ENCODE measurements at regions not wholly inside any gene's neighbourhood (a gene's known extent, or its start where the extent isn't known, plus 50 kb on each side); places are given as distances from the start of the nearest gene placed in this dataset.
"Not testable (repeated sequence)": the region's sequence is repeated elsewhere in the genome, so short reads cannot be mapped to it uniquely, and the experiment has no call there.

- H3K27ac ChIP-seq (ENCODE audit: extremely low read depth, low read depth, low read length); intact Hi-C loops (cut with micrococcal nuclease); H3K79me2 ChIP-seq (ENCODE audit: control insufficient read depth, insufficient read depth, low read length); H3K4me1 ChIP-seq (replicated peaks in 1 of 2; ENCODE audit: control insufficient read depth in 2 of 2, insufficient read depth in 2 of 2, low read length in 2 of 2); BruUV-seq (replicated peaks); CTCF ChIA-PET (ENCODE audit: low intra/inter-chr PET ratio); H3K9ac ChIP-seq (ENCODE audit: insufficient read depth in 1 of 2, low read depth in 2 of 2, low read length in 2 of 2); H3K9me1 ChIP-seq (ENCODE audit: control insufficient read depth, insufficient read depth, low read length); POLR2A ChIA-PET; H3K4me2 ChIP-seq (ENCODE audit: insufficient read depth, low read length); ATAC-seq; H4K20me1 ChIP-seq (replicated peaks; ENCODE audit: control insufficient read depth, insufficient read depth, low read length); H2AFZ ChIP-seq (ENCODE audit: low read depth, low read length); in situ Hi-C loops (cut with MboI); H3K9me3 ChIP-seq (replicated peaks; ENCODE audit: control insufficient read depth, insufficient read depth, low read depth, low read length); H3K36me3 ChIP-seq (ENCODE audit: control insufficient read depth, insufficient read depth, low read length); H3K27me3 ChIP-seq (ENCODE audit: control insufficient read depth in 2 of 2, insufficient read depth in 2 of 2, low read length in 2 of 2); FAIRE-seq; DNase-seq (ENCODE audit: extremely low read depth in 1 of 4, low spot score in 3 of 4); H3K4me3 ChIP-seq: not testable (repeated sequence)
- WGBS (ENCODE audit: insufficient coverage, low coverage, missing lambda C conversion rate) = 71% methylated on average over 4 of the region's 4 CpGs
- peak in 1 of 2 experiments; percentile 95 for TF ChIP-seq NCOA2 (IDR thresholded peaks at IDR 0.05; ENCODE audit: partially characterized antibody in 2 of 2)
These were observed 680.4 kb upstream of the HS3ST1 start for GRCh38 chr4:12109056-12109455.

DNA sequence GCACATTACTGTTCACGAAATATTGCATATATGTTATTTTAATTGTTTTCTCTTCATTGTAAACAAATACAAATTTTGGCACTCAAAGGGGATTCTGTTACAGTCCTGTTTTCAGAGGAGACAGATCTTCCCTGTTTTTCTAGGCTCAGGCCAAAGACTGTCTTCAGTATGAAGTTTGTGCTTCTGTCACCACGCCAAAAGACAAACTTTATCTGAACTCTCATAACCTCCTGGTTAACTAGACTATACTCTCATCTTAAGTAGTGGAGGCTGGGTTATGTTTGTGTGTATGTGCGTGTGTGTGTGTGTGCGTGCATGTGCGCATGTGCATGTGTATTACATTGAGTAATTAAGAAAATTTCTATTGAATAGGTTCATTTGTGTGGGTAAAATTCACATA, 676.8 kb upstream of the HS3ST1 start:
- H3K36me3 ChIP-seq (ENCODE audit: control insufficient read depth, insufficient read depth, low read length) = no peaks in the 10 kb centered on the region
- no peak overlapping the region for H3K27ac ChIP-seq (ENCODE audit: extremely low read depth, low read depth, low read length)
- H3K27me3 ChIP-seq (ENCODE audit: control insufficient read depth in 2 of 2, insufficient read depth in 2 of 2, low read length in 2 of 2) = no peaks in the 10 kb centered on the region
- BruUV-seq (replicated peaks) = no TSS peak
- ChIA-PET POLR2A (no interaction called here), CTCF (ENCODE audit: low intra/inter-chr PET ratio) (no interaction called here)
- H4K20me1 ChIP-seq (replicated peaks; ENCODE audit: control insufficient read depth, insufficient read depth, low read length) = no peaks in the 10 kb centered on the region
- DNase-seq (ENCODE audit: extremely low read depth in 1 of 4, low spot score in 3 of 4) = no peak
- H3K9ac ChIP-seq (ENCODE audit: insufficient read depth in 1 of 2, low read depth in 2 of 2, low read length in 2 of 2) = no peak overlapping the region
- WGBS (ENCODE audit: insufficient coverage, low coverage, missing lambda C conversion rate) = 0% methylated on average over 5 of the region's 5 CpGs
- no peak overlapping the region for H3K4me3 ChIP-seq
- H3K9me3 ChIP-seq (replicated peaks; ENCODE audit: control insufficient read depth, insufficient read depth, low read depth, low read length) = no peaks in the 10 kb centered on the region; the same call in 1 of the 2 replicates
- no peak overlapping the region for H3K4me2 ChIP-seq (ENCODE audit: insufficient read depth, low read length)
- in situ Hi-C loops (cut with MboI) (no loop called here), intact Hi-C loops (cut with micrococcal nuclease) (no loop called here)
- ATAC-seq = no peak
- H3K79me2 ChIP-seq (ENCODE audit: control insufficient read depth, insufficient read depth, low read length) = no peaks in the 10 kb centered on the region
- H3K4me1 ChIP-seq (replicated peaks in 1 of 2; ENCODE audit: control insufficient read depth in 2 of 2, insufficient read depth in 2 of 2, low read length in 2 of 2) = no peaks in the 10 kb centered on the region
- FAIRE-seq = no peak
- no peak overlapping the region for H2AFZ ChIP-seq (ENCODE audit: low read depth, low read length)
- H3K9me1 ChIP-seq (ENCODE audit: control insufficient read depth, insufficient read depth, low read length) = no peaks in the 10 kb centered on the region
- TF ChIP-seq ZNF134 (CRISPR knock-in tag; conservative IDR thresholded peaks at IDR 0.05) (no peak), THRAP3 (IDR thresholded peaks at IDR 0.05; ENCODE audit: borderline replicate concordance) (no peak)

- DNase-seq (ENCODE audit: extremely low read depth in 1 of 4, low spot score in 3 of 4); BruUV-seq (replicated peaks); H3K9ac ChIP-seq (ENCODE audit: insufficient read depth in 1 of 2, low read depth in 2 of 2, low read length in 2 of 2); H4K20me1 ChIP-seq (replicated peaks; ENCODE audit: control insufficient read depth, insufficient read depth, low read length); intact Hi-C loops (cut with micrococcal nuclease); H3K4me1 ChIP-seq (replicated peaks in 1 of 2; ENCODE audit: control insufficient read depth in 2 of 2, insufficient read depth in 2 of 2, low read length in 2 of 2); H2AFZ ChIP-seq (ENCODE audit: low read depth, low read length); H3K27ac ChIP-seq (ENCODE audit: extremely low read depth, low read depth, low read length); H3K9me3 ChIP-seq (replicated peaks; ENCODE audit: control insufficient read depth, insufficient read depth, low read depth, low read length); POLR2A ChIA-PET; H3K79me2 ChIP-seq (ENCODE audit: control insufficient read depth, insufficient read depth, low read length); ATAC-seq; FAIRE-seq; H3K9me1 ChIP-seq (ENCODE audit: control insufficient read depth, insufficient read depth, low read length); H3K4me3 ChIP-seq; H3K4me2 ChIP-seq (ENCODE audit: insufficient read depth, low read length); CTCF ChIA-PET (ENCODE audit: low intra/inter-chr PET ratio); H3K27me3 ChIP-seq (ENCODE audit: control insufficient read depth in 2 of 2, insufficient read depth in 2 of 2, low read length in 2 of 2); in situ Hi-C loops (cut with MboI); H3K36me3 ChIP-seq (ENCODE audit: control insufficient read depth, insufficient read depth, low read length): not testable (repeated sequence)
- 1% methylated on average over 18 of the region's 21 CpGs for WGBS (ENCODE audit: insufficient coverage, low coverage, missing lambda C conversion rate)
These were observed 661.2 kb upstream of the HS3ST1 start for GRCh38 chr4:12089920-12090319.

All from K562 (cell line).